ENCODE measurements at regions not wholly inside any gene's neighbourhood (a gene's known extent, or its start where the extent isn't known, plus 50 kb on each side); places are given as distances from the start of the nearest gene placed in this dataset.

DNA sequence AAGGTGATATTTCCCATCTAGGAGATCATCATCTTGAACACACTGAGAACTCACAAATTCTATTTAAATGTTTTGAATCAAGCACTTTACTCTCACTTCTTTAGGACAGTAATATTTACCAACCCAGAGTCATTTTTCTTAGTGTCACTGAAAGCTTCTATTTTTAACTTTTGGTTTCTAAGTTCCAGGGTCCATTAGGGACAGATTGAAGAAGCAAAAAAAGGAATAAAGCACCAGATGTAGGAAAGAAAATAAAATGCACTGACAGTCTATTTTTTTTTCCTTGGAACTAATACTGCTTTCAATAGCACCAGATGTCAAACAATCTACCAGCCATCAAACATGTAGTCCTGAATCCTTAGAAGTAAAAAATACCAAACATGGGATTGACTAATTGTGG lies 526.7 kb upstream of the LRRN3 start:
- DNase-seq (ENCODE audit: low spot score), result no peak

DNA sequence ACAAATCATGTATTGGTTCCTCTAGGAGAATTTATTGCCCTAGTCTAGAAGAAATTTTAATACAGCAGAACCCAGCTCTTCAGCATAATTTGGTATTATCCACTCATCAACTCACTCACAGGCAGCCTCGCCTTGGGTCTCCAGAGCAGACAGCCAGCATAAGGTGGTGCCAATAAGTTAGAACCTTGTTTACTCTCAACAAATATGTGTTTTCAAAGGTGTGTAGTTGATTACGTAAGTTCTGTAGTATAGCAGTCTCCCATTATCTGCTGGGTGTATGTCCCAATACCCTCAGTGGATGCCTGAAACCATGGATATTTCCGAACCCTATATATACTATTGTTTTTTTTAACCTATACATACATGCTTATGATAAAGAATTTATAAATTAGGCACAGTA lies 522.5 kb upstream of the LRRN3 start:
- no peak for DNase-seq (ENCODE audit: low spot score)

DNA sequence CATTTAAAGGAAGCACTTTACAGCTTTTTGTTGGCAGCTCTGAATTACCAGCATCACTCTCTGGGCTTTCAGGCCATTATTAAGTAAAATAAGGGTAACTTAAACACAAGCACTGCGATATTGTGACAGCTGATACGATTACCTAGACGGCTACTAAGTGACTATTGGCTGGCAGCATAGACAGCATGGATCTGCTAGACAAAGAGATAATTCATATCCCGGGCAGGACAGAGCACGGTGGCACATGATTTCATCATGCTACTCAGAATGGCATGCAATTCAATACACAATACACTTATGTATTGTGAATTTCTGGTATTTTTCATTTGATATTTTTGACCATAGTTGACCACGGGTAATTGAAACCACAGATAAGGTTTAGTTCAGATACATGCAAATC lies 522.0 kb upstream of the LRRN3 start:
- peak; percentile 51 for DNase-seq (ENCODE audit: low spot score)

DNA sequence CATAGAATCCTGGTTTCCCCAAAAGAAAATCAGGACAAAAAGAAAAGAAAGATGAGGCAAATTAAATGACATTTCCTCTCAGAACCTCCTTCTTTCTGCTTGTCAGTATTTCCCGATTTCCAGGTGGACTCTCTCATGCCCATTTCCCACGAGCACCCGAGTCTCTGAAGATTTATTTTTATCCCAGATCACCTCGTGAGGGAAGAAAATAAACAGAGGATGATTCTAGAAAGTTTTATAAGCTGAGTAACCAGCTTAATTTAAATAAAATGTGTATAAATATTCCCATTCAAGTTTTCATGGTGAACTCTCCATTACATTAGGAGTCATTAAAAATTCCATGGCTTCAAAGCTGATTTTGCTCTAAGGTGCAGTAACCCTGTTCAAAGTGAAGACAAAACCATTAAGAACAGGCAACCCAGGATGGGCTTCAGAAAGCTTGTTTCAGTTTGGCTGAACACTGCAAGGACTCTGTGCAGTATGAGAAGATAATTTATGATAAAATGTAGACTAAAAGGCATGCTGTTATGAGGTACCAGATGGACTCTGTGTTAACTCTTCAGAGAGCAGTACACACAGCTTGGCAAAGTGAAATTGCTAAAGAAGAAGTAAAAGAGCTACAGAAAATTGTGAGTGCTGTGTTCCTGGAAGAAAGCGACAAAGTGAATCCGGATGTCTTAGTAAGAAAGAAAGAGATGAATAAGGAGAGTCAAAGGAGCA lies 521.3 kb upstream of the LRRN3 start:
- DNase-seq (ENCODE audit: low spot score), result no peak

DNA sequence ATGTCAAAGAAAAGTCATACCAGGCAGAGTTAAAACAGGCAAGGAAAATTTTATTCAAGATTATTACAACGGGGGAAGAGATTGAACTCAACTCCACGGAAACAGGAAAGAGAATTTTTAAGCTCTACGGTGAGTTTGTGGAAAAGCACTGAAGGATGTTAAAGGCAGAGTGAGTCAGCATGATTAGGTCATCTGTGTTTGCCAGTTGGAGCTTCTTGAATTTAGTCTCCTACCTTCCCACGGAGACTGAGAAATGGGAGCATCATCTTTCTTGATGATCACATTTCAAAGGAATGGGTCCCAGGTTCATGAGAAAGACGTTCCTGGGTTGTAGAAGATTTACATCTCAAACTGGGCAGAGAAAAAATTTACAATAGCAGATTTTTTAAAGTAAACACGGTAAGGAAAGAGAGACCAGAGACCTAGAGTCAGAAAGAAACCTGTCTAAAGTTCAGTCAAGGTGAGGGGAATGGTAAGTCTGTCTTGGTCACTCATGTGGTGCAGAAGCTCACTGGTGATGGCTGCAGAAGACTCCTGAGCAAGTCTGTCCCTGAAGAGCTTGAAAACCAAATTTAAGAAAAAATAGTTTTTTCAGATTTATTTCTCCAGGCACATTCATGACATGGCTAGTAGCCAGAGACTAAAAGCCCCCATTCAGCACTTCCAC lies 516.9 kb upstream of the LRRN3 start:
- peak; percentile 91 for DNase-seq (ENCODE audit: low spot score)

DNA sequence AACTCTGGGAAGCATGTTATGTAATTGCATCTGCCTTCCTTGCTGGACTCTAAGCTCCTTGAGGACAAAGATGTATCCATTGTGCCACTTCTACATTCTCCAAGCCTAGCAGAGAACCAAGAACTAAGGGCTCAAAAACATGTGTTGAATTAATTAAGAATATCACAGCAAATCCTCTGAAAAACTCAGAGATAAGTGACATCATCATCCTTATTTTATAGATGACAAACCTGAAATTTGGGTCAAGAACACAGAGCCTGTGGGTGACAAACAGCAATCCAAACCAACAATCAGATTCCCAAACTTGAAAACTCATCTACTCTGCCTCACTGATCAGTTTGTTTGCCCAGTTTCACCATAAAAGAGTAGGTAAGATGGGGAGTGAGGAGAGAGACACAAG lies 503.6 kb upstream of the LRRN3 start:
- no peak for DNase-seq (ENCODE audit: low spot score)

DNA sequence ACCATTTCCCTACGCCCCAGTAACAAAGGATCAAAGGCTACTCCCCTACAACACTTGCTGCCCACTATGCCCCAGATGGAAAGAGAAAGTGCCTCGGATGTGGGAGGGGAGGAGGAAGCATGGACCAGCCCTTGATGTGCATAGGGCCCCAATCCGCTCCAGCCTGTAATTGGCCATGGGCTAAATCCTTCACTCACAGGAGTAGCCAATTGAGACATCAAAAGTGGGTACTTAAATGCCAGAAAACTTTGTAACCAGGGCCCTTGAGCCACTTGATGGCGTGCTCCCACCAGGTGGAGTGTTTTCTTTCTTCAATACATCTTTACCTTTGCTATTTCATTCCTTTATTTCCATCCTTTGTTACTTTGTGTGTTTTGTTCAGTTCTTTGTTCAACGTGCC lies 500.5 kb upstream of the LRRN3 start:
- DNase-seq (ENCODE audit: low spot score), result peak; percentile 80

DNA sequence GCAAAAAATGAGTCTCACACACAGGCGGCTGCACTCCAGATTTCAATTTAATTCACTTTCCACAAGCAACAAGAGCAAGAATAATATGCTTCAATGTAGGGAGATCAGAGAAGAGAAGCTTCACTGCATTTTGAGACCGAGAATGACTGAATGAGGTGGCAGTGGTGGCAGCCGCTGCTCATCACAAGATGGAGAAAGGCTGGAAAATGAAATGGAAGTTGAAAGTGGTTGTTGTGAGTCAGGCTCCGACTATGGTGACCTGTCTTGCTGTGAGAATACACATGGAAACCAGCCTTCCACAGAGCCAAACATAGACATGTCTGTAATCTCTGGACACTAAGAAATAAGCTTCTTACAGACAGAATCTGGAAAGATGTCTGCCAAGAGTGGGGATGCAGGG lies 499.6 kb upstream of the LRRN3 start:
- DNase-seq (ENCODE audit: low spot score), result no peak

DNA sequence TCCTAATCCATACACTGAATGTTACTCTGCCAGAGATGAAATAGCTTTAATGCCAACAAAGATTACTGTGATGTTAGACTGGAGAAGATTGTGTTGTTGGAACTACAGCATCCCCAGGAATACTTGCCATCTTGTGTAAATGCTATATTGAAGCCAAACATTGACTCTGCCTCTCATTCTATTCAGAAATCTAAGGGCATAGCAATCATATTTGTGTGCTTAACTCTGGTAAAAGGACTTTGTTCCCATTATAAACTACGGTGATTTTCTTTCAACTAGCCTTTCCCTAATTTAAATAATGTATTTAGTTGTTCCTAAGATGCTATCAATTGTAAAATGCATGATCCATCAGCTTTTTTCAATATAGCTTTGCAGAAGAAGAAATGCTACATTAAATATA lies 498.4 kb upstream of the LRRN3 start:
- no peak for DNase-seq (ENCODE audit: low spot score)

DNA sequence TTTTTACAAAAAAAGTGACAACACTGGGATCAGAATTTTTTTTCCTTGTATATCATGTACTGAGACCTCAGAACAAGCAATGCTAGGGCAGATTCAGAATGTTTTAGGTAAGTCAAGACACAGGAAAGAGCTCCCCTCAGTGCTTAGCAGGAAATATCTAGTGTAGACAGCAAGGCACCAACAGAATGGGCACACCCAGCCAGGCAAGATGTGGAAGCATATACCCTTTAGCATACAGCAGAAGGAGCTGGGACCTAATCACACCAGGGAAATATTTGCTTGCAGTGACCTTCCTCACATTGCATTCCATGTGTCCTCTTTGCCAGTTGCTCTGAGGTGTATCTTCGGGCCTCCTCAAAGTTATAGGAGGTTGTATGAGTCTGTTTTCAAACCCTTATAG lies 497.6 kb upstream of the LRRN3 start:
- DNase-seq (ENCODE audit: low spot score), result no peak

DNA sequence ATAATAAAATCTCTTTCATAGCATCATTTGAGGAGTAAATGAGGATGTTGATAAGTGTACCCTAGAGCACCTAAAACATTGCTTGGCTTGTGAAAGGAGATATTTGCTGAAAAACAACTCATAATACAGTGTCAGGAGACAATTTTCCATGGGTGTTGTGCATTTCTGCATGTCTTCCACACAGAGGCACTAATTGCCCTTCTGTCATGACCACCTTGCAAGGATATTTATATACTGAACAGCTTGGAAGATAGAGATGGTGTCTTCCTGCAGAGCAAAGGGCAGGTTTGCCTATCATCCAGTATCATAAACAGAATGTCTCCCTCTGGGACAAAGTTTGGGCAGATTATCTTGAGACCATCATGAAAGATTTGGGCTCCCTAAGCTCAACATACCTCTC lies 495.2 kb upstream of the LRRN3 start:
- DNase-seq (ENCODE audit: low spot score), result no peak

DNA sequence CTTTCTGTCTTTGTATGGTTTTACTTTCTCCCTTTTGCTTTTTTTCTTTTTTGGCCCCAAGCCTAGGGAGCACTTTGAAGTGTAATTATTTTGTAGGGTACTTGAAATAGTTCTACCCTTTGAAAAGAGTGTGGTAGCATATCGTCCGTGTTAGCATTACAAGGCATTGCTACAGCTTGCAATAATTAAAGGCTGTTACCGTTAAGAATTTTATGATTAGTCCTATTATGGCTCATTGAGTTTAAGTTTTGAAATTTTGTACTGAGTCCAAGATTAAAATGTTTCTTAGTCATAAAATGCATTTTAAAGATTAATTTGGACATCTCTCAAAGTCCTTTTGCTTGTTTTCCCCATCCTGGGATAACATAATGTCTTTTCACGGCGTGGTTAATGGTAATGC lies 490.0 kb upstream of the LRRN3 start:
- DNase-seq (ENCODE audit: low spot score), result no peak

DNA sequence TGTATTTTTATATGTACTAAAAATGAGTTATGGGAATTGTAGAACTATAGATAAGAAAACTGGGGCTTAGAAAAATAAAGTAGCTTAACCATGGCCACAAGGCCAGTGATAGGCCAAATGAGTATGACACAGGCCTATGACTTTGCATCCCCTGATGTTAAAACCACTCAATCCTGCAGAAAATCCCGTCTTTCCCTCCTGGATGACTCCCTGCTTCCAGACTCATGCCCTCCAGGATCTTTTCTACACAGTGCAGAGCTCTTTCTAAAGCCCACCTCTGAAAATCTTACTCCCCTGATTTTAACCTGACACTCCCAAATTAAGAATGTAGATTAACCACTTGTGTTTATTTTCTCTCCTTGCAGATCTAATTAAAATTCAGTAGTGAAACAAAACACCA lies 489.2 kb upstream of the LRRN3 start:
- DNase-seq (ENCODE audit: low spot score), result no peak

DNA sequence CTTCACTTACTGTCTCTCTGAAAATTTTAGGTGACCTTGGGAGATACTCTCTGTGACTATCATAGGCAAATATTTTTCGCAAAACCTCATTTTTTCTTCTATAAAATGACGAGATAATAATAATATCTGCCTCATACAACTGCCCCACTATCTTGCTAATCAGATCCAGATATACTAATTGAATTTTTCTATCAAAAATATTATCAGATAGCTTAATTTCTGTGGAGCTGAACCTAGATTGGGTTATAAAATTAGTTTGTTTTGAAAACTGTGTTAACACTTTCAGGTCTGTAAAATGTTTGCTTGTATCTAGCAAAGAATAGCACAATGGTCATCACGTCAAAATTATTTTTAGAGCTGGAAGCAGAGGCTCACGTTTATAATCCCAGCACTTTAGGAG lies 486.7 kb upstream of the LRRN3 start:
- DNase-seq (ENCODE audit: low spot score), result no peak

DNA sequence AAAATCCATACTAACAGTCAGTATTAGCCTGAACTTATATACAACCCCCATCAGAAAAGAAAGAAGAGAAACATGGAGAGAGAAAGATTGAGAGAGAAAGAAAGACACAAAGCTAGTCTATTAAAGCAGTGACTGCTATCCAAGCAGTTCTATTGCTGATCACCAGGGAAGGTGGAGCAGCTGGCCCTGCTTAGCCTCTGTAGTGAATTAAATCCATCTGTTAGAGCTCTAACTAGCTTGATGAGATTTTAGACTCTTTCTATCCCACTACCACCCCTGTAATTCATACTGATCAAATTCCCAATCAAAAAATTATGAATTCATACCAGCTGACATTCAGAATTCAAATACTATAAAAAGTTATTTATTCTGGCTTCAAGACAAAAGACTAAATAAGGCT lies 486.0 kb upstream of the LRRN3 start:
- DNase-seq (ENCODE audit: low spot score), result no peak

DNA sequence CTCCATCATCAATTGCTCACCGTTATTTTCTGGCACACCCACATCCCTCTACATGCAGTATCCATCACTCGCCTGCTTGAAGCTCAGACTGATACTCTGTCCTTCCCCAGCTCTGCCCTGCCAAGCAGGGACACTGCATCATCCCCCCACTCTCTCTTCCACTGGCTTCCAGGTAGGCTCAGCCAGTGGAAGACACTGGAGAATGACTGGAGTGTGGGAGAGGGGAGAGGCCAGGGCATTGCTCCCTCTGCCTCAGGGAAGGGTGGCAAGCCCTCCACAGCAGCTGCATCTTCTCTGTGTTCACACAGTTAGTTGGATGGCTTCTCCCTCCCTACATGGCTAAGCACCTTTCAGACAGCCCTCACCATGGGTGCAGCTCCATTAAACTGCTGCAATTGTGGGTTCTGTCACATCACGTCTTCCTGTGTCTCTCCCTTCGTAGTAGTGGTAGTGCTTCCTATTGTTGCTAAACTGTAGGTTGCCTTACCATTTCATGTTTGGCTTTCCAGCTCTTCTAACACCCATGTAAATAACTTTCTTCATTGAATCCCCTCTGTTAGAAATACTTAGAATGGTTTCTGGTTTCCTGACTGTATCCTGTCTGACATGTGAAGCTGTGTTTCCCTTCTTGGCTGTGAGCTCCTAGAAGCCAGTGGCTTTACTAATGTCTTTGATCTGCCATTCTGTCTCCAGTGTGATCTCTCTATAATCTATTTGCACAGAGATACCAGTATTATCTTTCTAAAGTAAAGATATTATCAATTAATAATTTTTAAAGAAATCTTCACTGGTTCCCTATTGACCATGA lies 483.7 kb upstream of the LRRN3 start:
- no peak for DNase-seq (ENCODE audit: low spot score)

DNA sequence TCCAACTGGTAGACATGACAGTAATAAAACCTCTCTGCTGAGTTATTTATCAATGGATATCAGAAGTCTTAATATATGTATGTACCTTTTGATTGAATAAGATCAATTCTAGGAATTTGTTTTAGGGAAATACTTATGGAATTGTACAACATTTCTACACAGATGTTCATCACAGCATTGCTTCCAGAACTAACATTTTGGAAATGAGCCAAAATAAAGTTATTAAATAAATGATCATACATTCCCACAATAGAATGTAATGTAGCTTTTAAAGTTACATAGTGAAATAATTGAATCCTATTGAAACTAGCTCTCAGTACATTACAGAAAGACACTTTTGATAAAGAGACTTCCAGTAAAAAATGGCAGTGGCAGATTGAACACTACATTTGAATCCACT lies 481.6 kb upstream of the LRRN3 start:
- DNase-seq (ENCODE audit: low spot score), result no peak

DNA sequence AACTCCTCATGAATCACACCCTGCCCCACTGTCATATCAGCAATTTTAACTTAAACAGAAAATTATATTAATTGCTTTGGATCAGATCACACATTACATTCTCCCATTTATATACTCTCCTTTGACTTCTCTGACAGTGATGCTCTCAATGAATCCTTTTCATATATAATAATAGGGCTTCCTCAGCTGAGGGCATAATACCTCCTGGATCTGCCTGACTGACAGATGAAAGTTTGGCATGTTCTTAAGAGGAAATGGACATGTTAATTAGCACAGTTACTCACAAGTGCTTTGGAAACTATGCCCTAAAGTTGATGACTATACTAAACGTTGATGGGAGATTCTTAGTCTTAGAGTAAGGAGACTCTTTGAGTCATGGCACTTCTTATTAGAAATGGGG lies 478.2 kb upstream of the LRRN3 start:
- DNase-seq (ENCODE audit: low spot score), result no peak

Data from H4 (cell line).